WTC11 (cell line): ENCODE measurements at regions not wholly inside any gene's neighbourhood (a gene's known extent, or its start where the extent isn't known, plus 50 kb on each side); places are given as distances from the start of the nearest gene placed in this dataset.

ENCODE experiments used
- CTCF ChIP-seq: fragments of 200-600 bp; IDR thresholded peaks from 2 replicates; pipeline ENCODE4 v1.8.0; 2022; ENCODE audit warnings: antibody characterized with exemption
- ETV6 ChIP-seq: sonication (generic); formaldehyde crosslinking; IDR thresholded peaks from 2 replicates; pipeline ENCODE4 v1.8.1; 2022; ENCODE audit warnings: mild to moderate bottlenecking, missing genetic modification reagents
- USF2 ChIP-seq: sonication (generic); formaldehyde crosslinking; IDR thresholded peaks from 2 replicates; pipeline ENCODE4 v1.8.1; 2023; ENCODE audit warnings: mild to moderate bottlenecking, missing genetic modification reagents, moderate library complexity

GRCh38 chr3:72246685-72247084 is 461.7 kb upstream of the PROK2 start:
- no peak for TF ChIP-seq CTCF
- no peak for TF ChIP-seq ETV6
- TF ChIP-seq USF2 (CRISPR knock-in tag), result no peak
